ENCODE measurements at regions not wholly inside any gene's neighbourhood (a gene's known extent, or its start where the extent isn't known, plus 50 kb on each side); places are given as distances from the start of the nearest gene placed in this dataset.

DNA sequence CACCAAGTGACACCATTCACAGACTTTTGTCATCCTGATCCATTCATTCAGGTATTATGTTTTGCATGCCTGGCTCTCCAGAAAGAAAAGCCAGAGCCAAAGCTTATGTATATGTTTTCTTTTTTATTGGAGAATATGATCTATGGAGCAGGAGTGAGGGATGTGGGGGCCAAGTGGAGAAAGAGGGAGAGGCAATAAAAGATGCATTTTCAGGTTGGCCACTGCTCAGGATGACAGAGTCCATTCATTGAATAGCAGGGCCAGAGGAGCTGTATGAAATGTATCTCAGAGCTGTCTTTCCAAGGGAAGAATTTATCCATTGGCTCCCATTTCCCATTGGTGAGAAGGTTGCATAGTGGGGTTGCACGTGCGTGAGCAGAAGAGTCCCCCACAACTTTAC, 416.1 kb downstream of the ATP23 start:
- H3K36me3 ChIP-seq = no peaks in the 10 kb centered on the region
- TF ChIP-seq, protein P1, sequence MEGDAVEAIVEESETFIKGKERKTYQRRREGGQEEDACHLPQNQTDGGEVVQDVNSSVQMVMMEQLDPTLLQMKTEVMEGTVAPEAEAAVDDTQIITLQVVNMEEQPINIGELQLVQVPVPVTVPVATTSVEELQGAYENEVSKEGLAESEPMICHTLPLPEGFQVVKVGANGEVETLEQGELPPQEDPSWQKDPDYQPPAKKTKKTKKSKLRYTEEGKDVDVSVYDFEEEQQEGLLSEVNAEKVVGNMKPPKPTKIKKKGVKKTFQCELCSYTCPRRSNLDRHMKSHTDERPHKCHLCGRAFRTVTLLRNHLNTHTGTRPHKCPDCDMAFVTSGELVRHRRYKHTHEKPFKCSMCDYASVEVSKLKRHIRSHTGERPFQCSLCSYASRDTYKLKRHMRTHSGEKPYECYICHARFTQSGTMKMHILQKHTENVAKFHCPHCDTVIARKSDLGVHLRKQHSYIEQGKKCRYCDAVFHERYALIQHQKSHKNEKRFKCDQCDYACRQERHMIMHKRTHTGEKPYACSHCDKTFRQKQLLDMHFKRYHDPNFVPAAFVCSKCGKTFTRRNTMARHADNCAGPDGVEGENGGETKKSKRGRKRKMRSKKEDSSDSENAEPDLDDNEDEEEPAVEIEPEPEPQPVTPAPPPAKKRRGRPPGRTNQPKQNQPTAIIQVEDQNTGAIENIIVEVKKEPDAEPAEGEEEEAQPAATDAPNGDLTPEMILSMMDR (IDR thresholded peaks at IDR 0.05) = no peak
- no peak for FAIRE-seq
- H3K27me3 ChIP-seq = no peaks in the 10 kb centered on the region
- no peaks in the 10 kb centered on the region for H3K4me1 ChIP-seq
- intact Hi-C loops (cut with DNase I) = loop anchor here in 1 of 3 donors (10.0 kb wide), 1 partner anchor 797 kb away; no protein-coding TSS in a partner anchor
- no peak overlapping the region for H3K4me3 ChIP-seq
- 92 to 95% methylated on average over 2 of the region's 2 CpGs for WGBS, 2 donors
- no peak overlapping the region for H3K27ac ChIP-seq
- H3K9me3 ChIP-seq = no peaks in the 10 kb centered on the region
- ATAC-seq = no peak
- no peak for DNase-seq

DNA sequence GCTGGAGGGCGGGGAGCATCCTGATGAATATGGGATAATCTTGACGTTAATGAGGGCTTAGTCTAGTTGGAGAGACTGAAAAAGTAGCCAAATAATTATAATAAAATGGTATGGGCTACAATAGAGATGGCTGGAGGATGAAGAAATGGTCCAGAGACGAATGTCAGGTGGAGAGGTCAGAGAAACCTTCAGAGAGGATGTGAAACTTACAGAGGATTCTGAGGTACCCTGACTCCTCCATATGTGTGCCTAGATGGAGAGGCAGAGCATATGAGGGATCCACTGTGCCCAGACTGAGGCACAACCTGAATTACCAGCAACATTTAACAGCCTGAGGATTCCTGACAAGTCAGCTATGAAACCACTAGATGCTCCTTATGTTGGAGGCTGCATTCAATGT, 417.0 kb downstream of the ATP23 start:
- FAIRE-seq = no peak
- no peaks in the 10 kb centered on the region for H3K36me3 ChIP-seq
- no peak overlapping the region for H3K4me3 ChIP-seq
- intact Hi-C loops (cut with DNase I) = loop anchor here in 1 of 3 donors (10.0 kb wide), 1 partner anchor 796 kb away; no protein-coding TSS in a partner anchor
- no peak for DNase-seq
- H3K9me3 ChIP-seq = no peaks in the 10 kb centered on the region
- no peaks in the 10 kb centered on the region for H3K27me3 ChIP-seq
- H3K4me1 ChIP-seq = no peaks in the 10 kb centered on the region
- no peak overlapping the region for H3K27ac ChIP-seq
- no peak for ATAC-seq
- TF ChIP-seq, protein P1 (IDR thresholded peaks at IDR 0.05) = no peak
- 63 to 69% methylated on average over 3 of the region's 3 CpGs for WGBS, 2 donors

DNA sequence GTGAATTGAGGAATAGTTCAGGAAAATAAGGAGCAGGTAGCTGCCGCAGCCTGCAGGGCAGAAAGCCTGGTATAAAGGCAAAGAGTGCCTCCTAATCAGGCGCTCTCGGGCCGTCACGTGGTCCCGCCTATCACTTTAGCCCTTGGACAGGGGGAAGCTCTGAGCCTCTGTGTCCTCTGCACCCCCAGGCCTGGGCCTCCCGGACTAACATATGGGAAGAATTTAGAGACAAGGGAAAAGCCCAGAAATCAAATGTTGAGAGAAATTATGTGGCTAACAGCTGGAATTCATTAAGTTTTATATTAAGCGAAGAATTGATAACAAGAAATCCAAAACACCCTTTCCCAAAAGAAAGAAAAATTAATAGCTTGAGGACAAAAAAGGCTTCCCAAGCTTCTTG, 417.7 kb downstream of the ATP23 start:
- no peaks in the 10 kb centered on the region for H3K27me3 ChIP-seq
- no peaks in the 10 kb centered on the region for H3K36me3 ChIP-seq
- H3K9me3 ChIP-seq = no peaks in the 10 kb centered on the region
- intact Hi-C loops (cut with DNase I) = loop anchor here in 1 of 3 donors (10.0 kb wide), 1 partner anchor 796 kb away; no protein-coding TSS in a partner anchor
- no peaks in the 10 kb centered on the region for H3K4me1 ChIP-seq
- H3K27ac ChIP-seq = no peak overlapping the region
- TF ChIP-seq, protein P1 (IDR thresholded peaks at IDR 0.05) = no peak
- FAIRE-seq = no peak
- no peak for DNase-seq
- no peak overlapping the region for H3K4me3 ChIP-seq
- 69 to 75% methylated on average over 8 of the region's 8 CpGs for WGBS, 2 donors
- ATAC-seq = no peak

- FAIRE-seq (no peak), DNase-seq (no peak), ATAC-seq (no peak)
- TF ChIP-seq, protein P1 (IDR thresholded peaks at IDR 0.05) = no peak
- 83 to 88% methylated on average over 3 of the region's 3 CpGs for WGBS, 2 donors
- Histone ChIP-seq H3K4me1 (no peaks in the 10 kb centered on the region), H3K27me3 (no peaks in the 10 kb centered on the region), H3K27ac (no peak overlapping the region), H3K4me3 (no peak overlapping the region), H3K9me3 (no peaks in the 10 kb centered on the region), H3K36me3 (no peaks in the 10 kb centered on the region)
- intact Hi-C loops (cut with DNase I) = no loop called here
Observed at GRCh38 chr12:58361056-58361455, 419.7 kb downstream of the ATP23 start.

- Histone ChIP-seq H3K4me1 (no peaks in the 10 kb centered on the region), H3K36me3 (no peaks in the 10 kb centered on the region), H3K27ac (no peak overlapping the region), H3K4me3 (no peak overlapping the region), H3K9me3 (no peaks in the 10 kb centered on the region), H3K27me3 (no peaks in the 10 kb centered on the region)
- ATAC-seq = no peak
- TF ChIP-seq, protein P1 (IDR thresholded peaks at IDR 0.05) = no peak
- DNase-seq = no peak
- intact Hi-C loops (cut with DNase I) = no loop called here
- no peak for FAIRE-seq
Observed at GRCh38 chr12:58363971-58364370, 422.6 kb downstream of the ATP23 start.
